Endothelial cell of umbilical vein (primary cell): ENCODE measurements at regions not wholly inside any gene's neighbourhood (a gene's known extent, or its start where the extent isn't known, plus 50 kb on each side); places are given as distances from the start of the nearest gene placed in this dataset.
A peak's percentile ranks its signal among the peaks of the same experiment; 100 is the strongest.

Source experiments
- BruUV-seq: library from RNA; stranded (reverse); fragments of 400-500 nt; replicated peaks from 2 replicates; lab custom pipeline; 2021; lab: Mats Ljungman, UMichigan
- CTCF ChIA-PET: fragments of 300-600, 350-600 bp; sonication (Branson Sonifier 250); formaldehyde crosslinking; loops from one replicate; lab custom pipeline; 2021; ENCODE audit warnings: antibody characterized with exemption, inconsistent platforms; lab: Charles Lee
- POLR2A ChIA-PET: fragments of 300-600, 350-600 bp; sonication (Branson Sonifier 250); formaldehyde crosslinking; loops from one replicate; lab custom pipeline; 2021; ENCODE audit warnings: antibody characterized with exemption, inconsistent platforms; lab: Charles Lee
- DNase-seq: peaks from one replicate; pipeline ENCODE4 v3.0.0-alpha.2; 2011; ENCODE audit warnings: low read depth, low spot score
- FAIRE-seq: peaks from 2 replicates; lab custom pipeline; 2011; peaks lifted over from hg19 to GRCh38; lab: Jason Lieb, UNC
- H2AFZ ChIP-seq: 2 replicates; pipeline ENCODE4 v1.6.0; 2012; ENCODE audit warnings: low read depth, low read length, control low read depth, inconsistent platforms
- H3K27ac ChIP-seq: 2 replicates; pipeline ENCODE4 v1.5.1; 2011; ENCODE audit warnings: low read depth, mild to moderate bottlenecking, control low read depth, low read length, moderate library complexity; ENCODE audit not compliant: insufficient read depth
- H3K27me3 ChIP-seq, 2 experiments: 2 replicates each; pipeline versions ENCODE4 v1.6.0 to v1.6.1; 2011; ENCODE audit warnings: low read length in 2 of 2, mixed read lengths in 1 of 2; ENCODE audit not compliant: control insufficient read depth in 2 of 2, insufficient read depth in 2 of 2
- H3K36me3 ChIP-seq, 2 experiments: 2 replicates in 1 of 2; 3 replicates in 1 of 2; pipeline ENCODE4 v1.5.1; 2011; ENCODE audit warnings: low read length in 2 of 2, mild to moderate bottlenecking in 1 of 2, moderate library complexity in 1 of 2; ENCODE audit not compliant: control insufficient read depth in 2 of 2, insufficient read depth in 2 of 2; ENCODE audit errors: extremely low read depth in 1 of 2
- H3K4me1 ChIP-seq: 3 replicates; pipeline ENCODE4 v1.5.1; 2011; ENCODE audit warnings: mild to moderate bottlenecking, low read length; ENCODE audit not compliant: control insufficient read depth, insufficient read depth; ENCODE audit errors: extremely low read depth
- H3K4me2 ChIP-seq: 2 replicates; pipeline ENCODE4 v1.6.1; 2011; ENCODE audit warnings: low read length, control low read depth, mixed read lengths; ENCODE audit not compliant: insufficient read depth
- H3K4me3 ChIP-seq, 3 experiments: fragments of 200-600 bp in 1 of 3; sonication (generic), shearing (Covaris generic) in 1 of 3; replicated peaks in 1 of 3; 2 replicates each; pipeline ENCODE4 v1.5.1; 2011 to 2016; ENCODE audit warnings: control low read depth in 3 of 3, low read length in 3 of 3, mild to moderate bottlenecking in 2 of 3, inconsistent platforms in 1 of 3, low read depth in 1 of 3, moderate library complexity in 1 of 3; ENCODE audit not compliant: insufficient read depth in 1 of 3
- H3K79me2 ChIP-seq: 2 replicates; pipeline ENCODE4 v1.6.0; 2012; ENCODE audit warnings: low read length, inconsistent platforms; ENCODE audit not compliant: control insufficient read depth, insufficient read depth
- H3K9ac ChIP-seq: replicated peaks from 2 replicates; pipeline ENCODE3; 2011; ENCODE audit warnings: low read length, control low read depth; ENCODE audit not compliant: insufficient read depth; ENCODE audit errors: extremely low read depth
- H3K9me1 ChIP-seq: replicated peaks from 3 replicates; pipeline ENCODE4 v1.6.0; 2011; ENCODE audit warnings: mild to moderate bottlenecking, low read length; ENCODE audit not compliant: control insufficient read depth, insufficient read depth; ENCODE audit errors: extremely low read depth
- H3K9me3 ChIP-seq: replicated peaks from 2 replicates; pipeline ENCODE4 v1.5.1; 2012; ENCODE audit warnings: low read length, inconsistent platforms; ENCODE audit not compliant: control insufficient read depth, insufficient read depth
- H4K20me1 ChIP-seq: replicated peaks from 2 replicates; pipeline ENCODE3; 2011; ENCODE audit warnings: mild to moderate bottlenecking, low read length; ENCODE audit not compliant: control insufficient read depth, insufficient read depth; ENCODE audit errors: extremely low read depth
- CTCF ChIP-seq, 2 donors: IDR thresholded peaks; 1 replicate in 1 of 2; 2 replicates in 1 of 2; pipeline ENCODE4 v1.5.1; 2011; ENCODE audit warnings: low read length in 2 of 2, mild to moderate bottlenecking in 2 of 2, moderate library complexity in 2 of 2, control low read depth in 1 of 2, inconsistent platforms in 1 of 2, low read depth in 1 of 2; ENCODE audit not compliant: insufficient read depth in 1 of 2; ENCODE audit errors: extremely low read depth in 1 of 2
- FOS ChIP-seq: IDR thresholded peaks from 2 replicates; pipeline ENCODE4 v1.6.1; 2011; ENCODE audit warnings: mild to moderate bottlenecking, low read length, moderate library complexity, borderline replicate concordance; ENCODE audit not compliant: insufficient read depth
- GATA2 ChIP-seq: IDR thresholded peaks from 2 replicates; pipeline ENCODE4 v1.7.0; 2011; ENCODE audit warnings: low read depth, mild to moderate bottlenecking, moderate library complexity, mixed read lengths, low read length; ENCODE audit not compliant: insufficient read length, insufficient read depth
- JUN ChIP-seq: IDR thresholded peaks from 2 replicates; pipeline ENCODE4 v1.6.1; 2011; ENCODE audit warnings: borderline replicate concordance, low read depth; ENCODE audit not compliant: insufficient read length, insufficient read depth
- MYC ChIP-seq: IDR thresholded peaks from one replicate; pipeline ENCODE4 v1.6.1; 2011; ENCODE audit warnings: mild to moderate bottlenecking, low read depth, low read length
- POLR2A ChIP-seq: IDR thresholded peaks from 2 replicates; pipeline ENCODE4 v1.6.1; 2012; ENCODE audit warnings: low read depth, mild to moderate bottlenecking, control low read depth, low read length
- POLR2AphosphoS5 ChIP-seq: IDR thresholded peaks from 2 replicates; pipeline ENCODE4 v1.6.1; 2012; ENCODE audit warnings: low read depth, mild to moderate bottlenecking, control low read depth, low read length, moderate library complexity; ENCODE audit not compliant: insufficient read depth
- dilution Hi-C: fragments of 300-500 bp; cut with MboI; formaldehyde crosslinking; loops from one replicate; pipeline ENCODE4 v1.15.0; 2019; ENCODE audit warnings: low sequenced_read_pairs; ENCODE audit not compliant: extremely low pct_ligation_motif_present
- intact Hi-C: fragments of 100-400 bp; cut with micrococcal nuclease; formaldehyde crosslinking; loops from one replicate; pipeline ENCODE4 v1.10.0; 2022

GRCh38 chr7:32336726-32337125 lies 153.5 kb downstream of the LSM5 start:
- H3K9ac ChIP-seq, result no peak overlapping the region
- BruUV-seq, result no TSS peak
- H3K9me1 ChIP-seq, result no peaks in the 10 kb centered on the region
- no peaks in the 10 kb centered on the region for H3K9me3 ChIP-seq
- ChIA-PET CTCF (interaction anchor here (1.8 kb wide), 1 partner anchor 11 kb away, joined by 9 read pairs; no protein-coding TSS in a partner anchor), POLR2A (no interaction called here)
- no peak overlapping the region for H3K4me3 ChIP-seq
- no peaks in the 10 kb centered on the region for H3K4me1 ChIP-seq
- DNase-seq (no peak), FAIRE-seq (no peak)
- H3K79me2 ChIP-seq, result no peaks in the 10 kb centered on the region
- H2AFZ ChIP-seq, result no peak overlapping the region
- no peak overlapping the region for H3K27ac ChIP-seq
- dilution Hi-C loops, result no loop called here
- TF ChIP-seq MYC, result no peak
- TF ChIP-seq POLR2A, result no peak
- no peak for TF ChIP-seq CTCF (IDR thresholded peaks at IDR 0.05; ENCODE audit: extremely low read depth in 1 of 2, insufficient read depth in 1 of 2, low read depth in 1 of 2, low read length in 2 of 2)
- TF ChIP-seq JUN, result no peak
- no peak for TF ChIP-seq GATA2
- H4K20me1 ChIP-seq, result no peaks in the 10 kb centered on the region
- no peak overlapping the region for H3K4me2 ChIP-seq
- intact Hi-C loops, result no loop called here
- H3K27me3 ChIP-seq, result no peaks in the 10 kb centered on the region
- no peaks in the 10 kb centered on the region for H3K36me3 ChIP-seq

GRCh38 chr7:32335107-32335506 lies 155.1 kb downstream of the LSM5 start:
- no peaks in the 10 kb centered on the region for H4K20me1 ChIP-seq
- dilution Hi-C loops, result no loop called here
- H2AFZ ChIP-seq, result no peak overlapping the region
- BruUV-seq, result no TSS peak
- H3K27ac ChIP-seq, result no peak overlapping the region
- H3K9ac ChIP-seq, result no peak overlapping the region
- TF ChIP-seq FOS (peak; percentile 19), GATA2 (no peak), CTCF (IDR thresholded peaks at IDR 0.05; ENCODE audit: extremely low read depth in 1 of 2, insufficient read depth in 1 of 2, low read depth in 1 of 2, low read length in 2 of 2) (no peak), POLR2AphosphoS5 (no peak), MYC (no peak)
- no peaks in the 10 kb centered on the region for H3K79me2 ChIP-seq
- H3K9me3 ChIP-seq, result no peaks in the 10 kb centered on the region
- intact Hi-C loops, result no loop called here
- no peaks in the 10 kb centered on the region for H3K36me3 ChIP-seq
- no peak for FAIRE-seq
- H3K4me3 ChIP-seq, result no peak overlapping the region
- H3K4me2 ChIP-seq, result no peak overlapping the region
- CTCF ChIA-PET, result no interaction called here
- POLR2A ChIA-PET, result no interaction called here
- no peaks in the 10 kb centered on the region for H3K9me1 ChIP-seq
- no peaks in the 10 kb centered on the region for H3K27me3 ChIP-seq
- H3K4me1 ChIP-seq, result no peaks in the 10 kb centered on the region
- no peak for DNase-seq
